GM13977 (cell line): ENCODE measurements at regions not wholly inside any gene's neighbourhood (a gene's known extent, or its start where the extent isn't known, plus 50 kb on each side); places are given as distances from the start of the nearest gene placed in this dataset.

Source experiments
- DNase-seq: peaks from one replicate; pipeline ENCODE4 v3.0.0; 2012; ENCODE audit warnings: low spot score
- in situ Hi-C: fragments of 300-500 bp; cut with MboI; formaldehyde crosslinking; loops from one replicate; pipeline ENCODE4 v1.12.0; 2022; ENCODE audit warnings: low sequenced_read_pairs, low pct_unique_long_range_greater_than_20kb, mixed read lengths, inconsistent platforms; ENCODE audit not compliant: unreplicated experiment
- TF ChIP-seq, protein P1 (sequence below): IDR thresholded peaks from 2 replicates; pipeline ENCODE4 v1.5.1; 2012; ENCODE audit warnings: mild to moderate bottlenecking, control low read depth; ENCODE audit not compliant: insufficient read depth; ENCODE audit errors: extremely low read depth, missing control alignments

DNA sequence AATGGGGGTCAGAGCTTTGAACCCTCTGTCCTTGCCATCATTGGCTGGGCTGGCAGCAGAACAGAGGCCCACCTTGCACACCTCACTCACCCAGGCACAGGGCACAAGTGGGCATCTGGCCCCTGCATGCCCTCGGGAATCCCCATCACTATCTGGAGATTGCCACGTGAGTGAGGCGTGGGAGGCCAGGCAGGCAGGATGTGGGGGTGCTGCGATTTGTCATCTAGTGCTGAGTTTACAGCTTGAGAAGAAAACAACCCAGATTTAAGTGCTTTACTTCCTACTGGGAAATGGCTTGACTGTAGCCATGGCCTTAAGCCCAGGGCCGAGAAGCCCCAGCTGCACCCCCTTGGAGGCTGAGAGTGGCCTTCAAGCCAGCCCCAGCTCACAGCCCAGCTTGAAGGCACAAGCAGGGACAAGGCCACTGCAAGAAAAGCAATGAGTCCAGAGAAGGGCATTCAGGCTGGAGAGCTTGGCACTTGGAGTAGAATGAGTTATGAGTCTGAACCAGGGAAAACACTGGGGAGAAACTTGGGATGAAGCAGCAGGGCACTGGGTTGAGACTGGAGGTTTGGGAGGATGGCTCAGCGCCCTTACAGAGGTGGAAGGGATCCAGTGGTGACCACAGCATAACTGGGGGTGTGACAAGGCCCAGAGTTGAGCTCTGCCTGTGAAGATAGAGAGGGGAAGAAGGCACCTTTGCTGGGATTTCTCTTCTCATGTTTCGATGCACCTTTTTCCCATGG, 123.0 kb downstream of the CXCL12 start:
- TF ChIP-seq, protein P1, sequence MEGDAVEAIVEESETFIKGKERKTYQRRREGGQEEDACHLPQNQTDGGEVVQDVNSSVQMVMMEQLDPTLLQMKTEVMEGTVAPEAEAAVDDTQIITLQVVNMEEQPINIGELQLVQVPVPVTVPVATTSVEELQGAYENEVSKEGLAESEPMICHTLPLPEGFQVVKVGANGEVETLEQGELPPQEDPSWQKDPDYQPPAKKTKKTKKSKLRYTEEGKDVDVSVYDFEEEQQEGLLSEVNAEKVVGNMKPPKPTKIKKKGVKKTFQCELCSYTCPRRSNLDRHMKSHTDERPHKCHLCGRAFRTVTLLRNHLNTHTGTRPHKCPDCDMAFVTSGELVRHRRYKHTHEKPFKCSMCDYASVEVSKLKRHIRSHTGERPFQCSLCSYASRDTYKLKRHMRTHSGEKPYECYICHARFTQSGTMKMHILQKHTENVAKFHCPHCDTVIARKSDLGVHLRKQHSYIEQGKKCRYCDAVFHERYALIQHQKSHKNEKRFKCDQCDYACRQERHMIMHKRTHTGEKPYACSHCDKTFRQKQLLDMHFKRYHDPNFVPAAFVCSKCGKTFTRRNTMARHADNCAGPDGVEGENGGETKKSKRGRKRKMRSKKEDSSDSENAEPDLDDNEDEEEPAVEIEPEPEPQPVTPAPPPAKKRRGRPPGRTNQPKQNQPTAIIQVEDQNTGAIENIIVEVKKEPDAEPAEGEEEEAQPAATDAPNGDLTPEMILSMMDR = no peak
- in situ Hi-C loops = no loop called here
- peak; percentile 35 for DNase-seq

DNA sequence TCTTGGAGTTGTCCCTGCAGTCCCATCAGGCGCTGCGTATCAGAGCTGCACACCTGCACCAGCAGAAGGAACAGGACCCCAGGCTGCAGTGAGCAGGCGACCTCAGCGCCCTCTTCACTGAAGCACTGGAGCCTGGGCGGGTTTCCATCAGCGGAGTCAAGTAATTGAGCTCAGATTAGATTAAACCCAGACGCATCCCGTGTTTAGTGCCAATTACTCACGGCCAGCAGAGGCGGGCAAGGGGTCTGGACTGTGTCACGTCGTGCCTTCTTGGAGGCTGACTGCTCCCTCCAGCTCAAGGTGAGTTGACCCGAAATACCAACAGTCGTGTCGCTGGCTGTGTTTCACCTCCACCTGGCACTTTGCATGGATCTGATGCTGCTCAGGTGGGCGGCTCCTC, 123.6 kb downstream of the CXCL12 start:
- DNase-seq = no peak
- in situ Hi-C loops = no loop called here
- TF ChIP-seq, protein P1 = no peak

DNA sequence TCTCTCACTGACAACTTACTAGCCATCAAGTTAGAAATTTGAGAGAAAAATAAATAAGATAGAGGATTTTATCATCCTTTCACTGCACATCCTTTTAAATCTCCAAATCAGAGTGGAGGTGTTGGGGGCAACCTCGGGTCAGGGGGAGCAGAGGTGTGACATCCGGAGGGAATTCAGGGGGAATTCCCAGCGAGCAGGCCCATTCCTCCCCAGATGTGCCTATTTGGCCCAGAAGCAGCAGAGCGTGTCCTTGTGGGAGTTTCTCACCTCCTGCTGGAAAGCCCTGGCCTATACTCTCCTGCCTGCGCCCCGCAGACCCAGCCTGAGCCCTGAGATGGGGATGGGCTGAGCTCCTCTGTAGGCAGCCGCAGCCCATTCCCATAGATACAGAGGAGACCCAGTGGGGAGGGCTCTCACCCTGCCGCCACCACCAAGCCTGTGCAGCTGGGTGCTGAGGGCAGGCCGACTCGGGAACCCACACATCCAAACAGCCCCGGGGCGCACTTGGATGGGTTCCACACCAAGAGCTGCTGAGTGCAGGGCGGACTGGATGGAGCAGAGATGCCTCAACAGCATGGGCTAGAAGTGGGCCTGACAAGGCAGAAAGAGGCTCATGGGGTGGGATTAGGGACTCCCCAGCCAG, 124.5 kb downstream of the CXCL12 start:
- TF ChIP-seq, protein P1 = no peak
- DNase-seq = no peak
- in situ Hi-C loops = no loop called here

DNA sequence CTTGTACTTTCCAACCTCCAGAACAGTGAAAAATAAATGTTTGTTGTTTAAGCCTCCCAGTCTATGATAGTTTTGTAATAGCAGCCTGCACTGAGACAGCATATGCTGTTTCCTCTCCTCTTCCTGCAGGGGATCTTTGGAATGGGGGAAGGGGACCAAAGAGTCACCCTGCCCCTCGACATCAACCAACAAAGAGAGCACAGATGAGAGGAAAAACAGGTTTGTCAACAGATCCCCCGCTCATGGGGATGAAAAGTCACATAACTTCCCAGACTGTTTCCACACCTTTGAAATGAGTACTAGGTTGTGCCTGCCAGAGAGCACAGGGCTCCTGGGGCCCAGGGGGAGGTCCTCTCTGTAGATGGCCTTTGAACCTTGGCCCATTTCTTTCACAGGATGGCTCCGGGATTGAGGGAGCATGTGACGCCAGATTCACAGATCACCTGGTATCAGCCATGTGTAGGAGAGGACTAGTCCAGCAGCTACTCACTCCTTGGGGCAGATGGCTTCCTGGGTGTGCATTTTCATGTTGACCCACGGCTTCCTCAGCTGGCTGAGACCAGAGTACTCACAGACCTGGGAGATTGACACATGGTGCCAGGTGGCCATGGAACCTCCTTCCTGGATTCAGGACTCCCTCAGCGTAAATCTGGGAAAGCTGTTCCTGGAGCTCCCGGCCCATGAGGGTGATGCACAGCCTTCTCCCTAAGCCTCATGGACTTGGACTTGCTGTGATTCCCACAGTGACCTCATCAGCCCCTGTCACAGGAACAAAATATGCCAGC, 125.6 kb downstream of the CXCL12 start:
- in situ Hi-C loops = no loop called here
- no peak for DNase-seq
- TF ChIP-seq, protein P1 = no peak

DNA sequence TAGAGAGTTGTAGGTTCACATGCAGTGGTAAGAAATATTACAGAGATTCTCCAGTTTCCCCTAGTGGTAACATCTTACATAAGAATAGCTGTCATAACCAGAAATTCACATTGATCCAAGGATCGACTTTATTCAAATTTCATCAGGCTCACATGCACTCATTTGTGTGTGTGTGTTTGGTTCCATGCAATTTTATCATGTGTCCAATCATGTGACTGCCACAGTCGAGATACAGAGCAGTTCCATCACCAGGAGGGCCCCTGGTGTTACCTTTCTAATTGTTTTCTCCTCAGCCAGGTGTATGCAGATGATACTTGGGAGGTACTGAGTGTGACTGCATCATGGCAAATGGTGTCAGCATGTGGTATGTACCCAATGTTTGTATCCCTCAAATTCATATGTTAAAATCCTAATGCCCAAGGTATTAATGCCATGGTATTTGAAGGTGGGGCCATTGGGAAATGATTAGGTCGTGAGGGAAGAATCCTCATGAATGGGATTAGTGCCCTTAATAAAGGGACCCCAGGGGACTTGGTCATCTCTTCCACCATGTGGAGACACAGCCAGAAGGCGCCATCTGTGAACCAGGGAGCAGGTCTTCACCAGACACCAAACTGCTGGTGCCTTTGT, 126.3 kb downstream of the CXCL12 start:
- in situ Hi-C loops = no loop called here

DNA sequence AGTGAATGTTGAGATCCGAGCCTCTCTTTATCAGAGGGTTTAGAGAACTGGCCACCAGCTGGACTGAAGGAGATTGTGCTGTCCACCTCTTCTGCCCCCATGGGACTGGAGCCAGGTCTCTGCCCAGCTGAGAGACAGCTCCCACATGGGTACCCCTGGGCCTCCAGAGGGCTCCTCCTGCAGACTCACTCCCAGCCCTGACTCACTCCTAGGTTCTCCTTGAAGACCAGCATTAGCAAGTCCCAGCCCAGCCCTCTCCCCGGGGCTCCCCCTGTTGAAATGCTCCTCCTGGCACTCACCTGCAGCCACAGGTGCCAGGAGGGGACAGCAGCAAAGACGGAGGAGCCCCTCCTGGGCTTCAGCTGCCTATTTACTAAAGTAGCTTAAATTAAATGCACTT, 126.9 kb downstream of the CXCL12 start:
- TF ChIP-seq, protein P1 = no peak
- in situ Hi-C loops = no loop called here
- DNase-seq = no peak

More for the DNA sequence above, 126.3 kb downstream of the CXCL12 start:
- DNase-seq = no peak
- TF ChIP-seq, protein P1 = no peak
